ENCODE measurements at regions not wholly inside any gene's neighbourhood (a gene's known extent, or its start where the extent isn't known, plus 50 kb on each side); places are given as distances from the start of the nearest gene placed in this dataset.
A peak's percentile ranks its signal among the peaks of the same experiment; 100 is the strongest.

- TF ChIP-seq CTCF (IDR thresholded peaks at IDR 0.05) (no peak), POLR2AphosphoS5 (IDR thresholded peaks at IDR 0.05) (peak; percentile 6)
- Histone ChIP-seq H3K9me3 (no peaks in the 10 kb centered on the region), H3K27me3 (no peaks in the 10 kb centered on the region), H3K36me3 (no peaks in the 10 kb centered on the region), H3K4me1 (peaks cover 0 to 9% (median 0%) of the 10 kb centered on the region in 3 donors), H3K4me3 (no peak overlapping the region), H3K27ac (no peak overlapping the region)
- WGBS, 2 donors (ENCODE audit: low coverage in 1 of 2) = 14 to 15% methylated on average over 1 to 2 of the region's 2 CpGs
- ATAC-seq = no peak
These were observed 248.1 kb upstream of the DEPDC1 start for GRCh38 chr1:68745011-68745410.

GRCh38 chr1:68745451-68745850, 248.6 kb upstream of the DEPDC1 start:
- H3K4me3 ChIP-seq = no peak overlapping the region
- H3K27me3 ChIP-seq = no peaks in the 10 kb centered on the region
- TF ChIP-seq POLR2AphosphoS5 (IDR thresholded peaks at IDR 0.05) (no peak), POLR2A (IDR thresholded peaks at IDR 0.05) (no peak), CTCF (IDR thresholded peaks at IDR 0.05) (no peak), EP300 (IDR thresholded peaks at IDR 0.05) (no peak)
- no peak for ATAC-seq
- no peak overlapping the region for H3K27ac ChIP-seq
- 0 to 20% methylated on average over 1 of the region's 1 CpG for WGBS, 2 donors (ENCODE audit: low coverage in 1 of 2)
- peaks cover 0 to 9% (median 0%) of the 10 kb centered on the region in 3 donors for H3K4me1 ChIP-seq
- no peaks in the 10 kb centered on the region for H3K9me3 ChIP-seq
- no peaks in the 10 kb centered on the region for H3K36me3 ChIP-seq

- WGBS, 2 donors (ENCODE audit: low coverage in 1 of 2) = 100% methylated on average over 1 of the region's 1 CpG
- TF ChIP-seq EP300 (IDR thresholded peaks at IDR 0.05) (no peak), POLR2A (IDR thresholded peaks at IDR 0.05) (no peak)
- no peak overlapping the region for H3K27ac ChIP-seq
- H3K36me3 ChIP-seq = no peaks in the 10 kb centered on the region
- H3K27me3 ChIP-seq = no peaks in the 10 kb centered on the region
- H3K4me1 ChIP-seq = peaks cover 0 to 9% (median 0%) of the 10 kb centered on the region in 3 donors
- no peak for ATAC-seq
- no peak overlapping the region for H3K4me3 ChIP-seq
- H3K9me3 ChIP-seq = no peaks in the 10 kb centered on the region
These were observed 249.5 kb upstream of the DEPDC1 start for GRCh38 chr1:68746378-68746777.

- H3K27me3 ChIP-seq = no peaks in the 10 kb centered on the region
- WGBS, 2 donors (ENCODE audit: low coverage in 1 of 2) = 65 to 66% methylated on average over 2 of the region's 2 CpGs
These were observed 254.8 kb upstream of the DEPDC1 start for GRCh38 chr1:68751723-68752122.

GRCh38 chr1:68758666-68759209, 261.9 kb upstream of the DEPDC1 start:
- Histone ChIP-seq H3K27ac (no peak overlapping the region), H3K4me3 (no peak overlapping the region), H3K36me3 (no peaks in the 10 kb centered on the region), H3K27me3 (no peaks in the 10 kb centered on the region), H3K4me1 (no peaks in the 10 kb centered on the region), H3K9me3 (peaks cover 0 to 14% (median 0%) of the 10 kb centered on the region in 3 donors)
- no peak for ATAC-seq
- no CpG with 5 or more reads among the region's 1 CpG for WGBS, 2 donors (ENCODE audit: low coverage in 1 of 2)
- TF ChIP-seq POLR2AphosphoS5 (IDR thresholded peaks at IDR 0.05) (no peak), CTCF (IDR thresholded peaks at IDR 0.05) (no peak), EP300 (IDR thresholded peaks at IDR 0.05) (no peak), POLR2A (IDR thresholded peaks at IDR 0.05) (no peak)

More at GRCh38 chr1:68751723-68752122, 254.8 kb upstream of the DEPDC1 start:
- H3K4me3 ChIP-seq = no peak overlapping the region
- no peak for ATAC-seq
- TF ChIP-seq EP300 (IDR thresholded peaks at IDR 0.05) (no peak), POLR2A (IDR thresholded peaks at IDR 0.05) (no peak)
- no peak overlapping the region for H3K27ac ChIP-seq
- H3K4me1 ChIP-seq = no peaks in the 10 kb centered on the region
- H3K36me3 ChIP-seq = no peaks in the 10 kb centered on the region
- H3K9me3 ChIP-seq = no peaks in the 10 kb centered on the region

GRCh38 chr1:68767941-68768340, 271.1 kb upstream of the DEPDC1 start:
- Histone ChIP-seq H3K4me1 (no peaks in the 10 kb centered on the region), H3K27me3 (no peaks in the 10 kb centered on the region), H3K9me3 (peaks cover 0 to 20% (median 0%) of the 10 kb centered on the region in 3 donors), H3K36me3 (no peaks in the 10 kb centered on the region), H3K27ac (no peak overlapping the region), H3K4me3 (no peak overlapping the region)
- 15 to 38% methylated on average over 1 of the region's 1 CpG for WGBS, 2 donors (ENCODE audit: low coverage in 1 of 2)
- no peak for ATAC-seq
- TF ChIP-seq EP300 (IDR thresholded peaks at IDR 0.05) (no peak), CTCF (IDR thresholded peaks at IDR 0.05) (no peak), POLR2AphosphoS5 (IDR thresholded peaks at IDR 0.05) (no peak), POLR2A (IDR thresholded peaks at IDR 0.05) (no peak)

Measured in gastroesophageal sphincter (tissue), 4 donors.